WERI-Rb-1 (cell line): ENCODE measurements at regions not wholly inside any gene's neighbourhood (a gene's known extent, or its start where the extent isn't known, plus 50 kb on each side); places are given as distances from the start of the nearest gene placed in this dataset.

Experiments used
- DNase-seq: peaks from one replicate; pipeline ENCODE4 v3.0.0-alpha.2; 2020
- H3K27ac ChIP-seq: fragments of 250-450 bp; sonication (Bioruptor Pico); 2 replicates; pipeline ENCODE4 v1.5.1; 2020; ENCODE audit warnings: mild to moderate bottlenecking, moderate library complexity
- H3K27me3 ChIP-seq: fragments of 250-450 bp; sonication (Bioruptor Pico); 2 replicates; pipeline ENCODE4 v1.5.1; 2021; ENCODE audit warnings: mild to moderate bottlenecking, low read depth, moderate library complexity; ENCODE audit not compliant: insufficient read depth, severe bottlenecking
- H3K36me3 ChIP-seq: fragments of 250-450 bp; sonication (Bioruptor Pico); 2 replicates; pipeline ENCODE4 v1.5.1; 2020; ENCODE audit warnings: mild to moderate bottlenecking, moderate library complexity
- H3K4me3 ChIP-seq: 2 replicates; pipeline ENCODE4 v1.5.1; 2011; ENCODE audit warnings: low read depth, mild to moderate bottlenecking, control low read depth, low read length
- H3K9me3 ChIP-seq: fragments of 250-450 bp; sonication (Bioruptor Pico); 2 replicates; pipeline ENCODE4 v1.5.1; 2021; ENCODE audit warnings: mild to moderate bottlenecking, moderate library complexity; ENCODE audit not compliant: severe bottlenecking
- CTCF ChIP-seq: IDR thresholded peaks from 2 replicates; pipeline ENCODE4 v1.5.1; 2011; ENCODE audit warnings: low read depth, mild to moderate bottlenecking, control low read depth, inconsistent platforms, low read length

- no peak for TF ChIP-seq CTCF
- Histone ChIP-seq H3K9me3 (no peaks in the 10 kb centered on the region), H3K36me3 (no peaks in the 10 kb centered on the region), H3K27ac (no peak overlapping the region), H3K4me3 (no peak overlapping the region), H3K27me3 (no peaks in the 10 kb centered on the region)
- no peak for DNase-seq
These were observed 445.2 kb downstream of the GRXCR1 start for GRCh38 chr4:43337707-43338106.

DNA sequence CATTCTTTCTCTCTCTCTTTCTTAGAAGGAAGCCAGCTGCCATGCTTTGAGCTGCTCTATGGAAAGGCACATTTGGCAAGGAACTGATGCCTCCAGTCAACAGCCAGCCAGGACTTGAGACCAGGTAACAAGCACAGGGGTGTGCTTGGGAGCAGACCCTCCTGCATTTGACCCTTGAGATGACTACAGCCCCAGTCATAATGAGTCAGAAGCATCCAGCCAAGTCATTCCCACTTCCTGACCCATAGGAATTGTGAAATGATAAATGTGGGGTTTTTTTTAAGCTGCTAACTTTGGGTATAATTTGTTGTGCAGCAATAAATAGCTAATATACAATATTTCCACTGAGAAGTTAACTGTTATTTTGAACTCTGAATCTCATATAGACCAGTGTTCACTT lies 446.9 kb downstream of the GRXCR1 start:
- Histone ChIP-seq H3K36me3 (no peaks in the 10 kb centered on the region), H3K9me3 (no peaks in the 10 kb centered on the region), H3K27me3 (no peaks in the 10 kb centered on the region), H3K27ac (no peak overlapping the region), H3K4me3 (no peak overlapping the region)
- no peak for DNase-seq
- TF ChIP-seq CTCF, result no peak

- no peaks in the 10 kb centered on the region for H3K9me3 ChIP-seq
- no peak for DNase-seq
- no peak for TF ChIP-seq CTCF
- no peaks in the 10 kb centered on the region for H3K27me3 ChIP-seq
- H3K4me3 ChIP-seq, result no peak overlapping the region
- no peaks in the 10 kb centered on the region for H3K36me3 ChIP-seq
- H3K27ac ChIP-seq, result no peak overlapping the region
These were observed 449.2 kb downstream of the GRXCR1 start for GRCh38 chr4:43341741-43342140.

DNA sequence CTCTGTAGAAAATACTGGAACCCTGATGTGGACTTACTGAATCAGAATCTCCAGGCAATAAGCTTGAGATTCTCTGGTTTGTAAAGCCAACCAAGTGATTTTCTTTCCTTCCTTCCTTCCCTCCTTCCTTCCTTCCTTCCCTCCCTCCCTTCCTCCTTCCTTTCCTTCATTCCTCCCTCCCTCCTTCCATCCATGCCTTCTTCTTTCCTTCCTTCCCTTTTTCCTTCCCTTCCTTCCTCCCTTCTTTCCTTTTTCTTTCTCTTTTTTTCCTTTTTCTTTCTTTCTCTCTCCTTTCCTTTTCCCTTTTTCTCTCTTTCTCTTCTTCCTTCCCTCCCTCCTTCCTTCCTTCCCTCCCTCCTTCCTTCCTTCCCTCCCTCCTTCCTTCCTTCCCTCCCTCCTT lies 450.8 kb downstream of the GRXCR1 start:
- TF ChIP-seq CTCF, result no peak
- no peak overlapping the region for H3K4me3 ChIP-seq
- H3K27ac ChIP-seq, result no peak overlapping the region
- H3K36me3 ChIP-seq, result no peaks in the 10 kb centered on the region
- H3K27me3 ChIP-seq, result no peaks in the 10 kb centered on the region
- no peaks in the 10 kb centered on the region for H3K9me3 ChIP-seq
- DNase-seq, result no peak

DNA sequence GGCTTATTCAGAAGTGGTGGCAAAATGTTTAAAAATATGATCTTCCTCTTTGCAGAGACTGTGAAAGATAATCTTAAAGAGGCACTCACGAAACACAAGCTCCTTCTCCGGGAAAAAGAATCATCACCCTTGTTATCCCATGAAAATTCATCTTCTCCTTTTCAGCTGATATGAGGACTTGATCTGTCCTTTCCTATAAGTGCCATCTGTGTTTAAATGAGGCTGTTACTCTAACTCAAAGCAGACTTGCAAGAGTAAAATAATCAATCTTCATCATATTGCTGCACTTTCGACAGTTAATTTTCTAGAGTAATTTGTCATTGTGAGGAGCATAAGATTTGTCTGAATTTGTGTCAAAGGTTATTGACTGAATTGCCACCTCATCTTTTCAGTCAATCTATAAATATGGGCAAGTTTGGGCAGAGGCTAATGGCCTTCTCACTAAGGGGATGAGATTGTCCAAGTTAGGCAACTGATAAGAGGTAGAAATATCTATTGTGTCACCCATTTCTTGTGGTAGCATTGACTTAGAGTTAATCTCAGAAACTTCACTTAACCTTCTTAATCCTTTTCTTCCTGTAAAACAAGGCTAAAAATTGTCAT lies 452.9 kb downstream of the GRXCR1 start:
- H3K27me3 ChIP-seq, result no peaks in the 10 kb centered on the region
- H3K36me3 ChIP-seq, result no peaks in the 10 kb centered on the region
- no peaks in the 10 kb centered on the region for H3K9me3 ChIP-seq
- no peak for DNase-seq
- no peak overlapping the region for H3K4me3 ChIP-seq
- TF ChIP-seq CTCF, result no peak
- H3K27ac ChIP-seq, result no peak overlapping the region

DNA sequence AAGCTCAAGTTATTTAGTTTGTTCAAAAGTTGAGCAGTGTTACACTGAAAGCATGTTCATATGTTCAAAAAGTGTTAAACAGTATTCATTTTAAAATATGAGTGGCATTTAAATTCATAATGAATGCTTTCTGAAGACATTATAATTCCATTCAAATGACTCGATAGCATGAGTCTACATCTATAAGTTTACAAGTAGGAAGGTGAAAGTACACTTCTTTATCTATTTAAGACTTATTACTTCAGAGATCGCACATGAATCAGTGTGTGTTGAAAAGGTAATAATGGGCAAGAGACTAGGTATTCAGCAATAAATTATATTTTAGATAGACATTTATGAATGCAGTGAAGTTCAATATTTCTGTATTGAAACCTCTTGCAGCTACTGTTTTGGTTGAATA lies 456.1 kb downstream of the GRXCR1 start:
- no peak overlapping the region for H3K27ac ChIP-seq
- DNase-seq, result no peak
- H3K4me3 ChIP-seq, result no peak overlapping the region
- no peaks in the 10 kb centered on the region for H3K27me3 ChIP-seq
- H3K36me3 ChIP-seq, result no peaks in the 10 kb centered on the region
- no peaks in the 10 kb centered on the region for H3K9me3 ChIP-seq
- TF ChIP-seq CTCF, result no peak
